HG03175 (cell line): ENCODE measurements at regions not wholly inside any gene's neighbourhood (a gene's known extent, or its start where the extent isn't known, plus 50 kb on each side); places are given as distances from the start of the nearest gene placed in this dataset.

Experiments used
- ATAC-seq: cut with Tn5 transposase; IDR thresholded peaks from one replicate; pipeline ENCODE4 v1.9.1; 2021; ENCODE audit warnings: mild to moderate bottlenecking, moderate library complexity; ENCODE audit not compliant: unreplicated experiment

- ATAC-seq, result no peak
Measured at GRCh38 chr20:12264711-12265110, 347.0 kb downstream of the BTBD3 start.

GRCh38 chr20:12265662-12266061, 348.0 kb downstream of the BTBD3 start:
- no peak for ATAC-seq

- ATAC-seq, result no peak
Measured at GRCh38 chr20:12269579-12269978, 351.9 kb downstream of the BTBD3 start.

GRCh38 chr20:12270863-12271262, 353.2 kb downstream of the BTBD3 start:
- ATAC-seq, result no peak

GRCh38 chr20:12276011-12276673, 358.4 kb downstream of the BTBD3 start:
- no peak for ATAC-seq

DNA sequence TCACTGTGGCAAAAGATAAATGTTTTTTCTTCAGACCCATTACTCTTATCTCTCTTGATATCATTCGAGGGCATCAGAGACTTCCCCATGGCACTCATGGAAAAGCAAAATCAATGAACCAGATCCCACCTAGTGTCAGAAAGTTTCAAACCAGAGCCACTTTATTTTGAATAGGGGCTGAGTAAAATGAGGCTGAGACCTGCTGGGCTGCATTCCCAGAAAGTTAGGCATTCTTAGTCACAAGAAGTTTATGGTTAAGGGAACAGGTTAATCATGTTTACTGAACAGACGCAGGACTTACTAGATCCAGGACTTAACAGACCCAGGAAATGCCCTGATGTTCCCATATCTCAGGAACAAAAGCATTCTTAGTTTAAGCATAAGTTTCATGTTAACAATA, 369.9 kb downstream of the BTBD3 start:
- no peak for ATAC-seq

DNA sequence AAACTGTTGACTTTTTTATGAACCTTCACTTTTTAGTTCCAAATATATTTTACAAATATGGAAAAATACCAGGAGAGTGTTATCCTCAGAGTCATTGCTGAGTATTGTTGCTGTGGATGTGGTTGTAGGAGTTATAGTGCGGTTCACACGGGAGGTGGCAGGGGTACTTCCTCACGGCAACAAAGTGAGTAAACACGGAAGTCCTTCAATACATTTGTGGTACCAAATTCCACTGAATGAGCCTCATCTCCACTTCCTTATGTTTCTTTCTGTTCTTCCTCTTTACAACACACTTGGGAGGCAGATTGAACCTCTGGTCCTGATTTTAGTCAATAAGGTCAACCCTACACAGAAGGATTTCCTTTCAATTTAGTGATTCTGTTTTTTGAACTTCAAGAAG, 371.8 kb downstream of the BTBD3 start:
- ATAC-seq, result no peak

DNA sequence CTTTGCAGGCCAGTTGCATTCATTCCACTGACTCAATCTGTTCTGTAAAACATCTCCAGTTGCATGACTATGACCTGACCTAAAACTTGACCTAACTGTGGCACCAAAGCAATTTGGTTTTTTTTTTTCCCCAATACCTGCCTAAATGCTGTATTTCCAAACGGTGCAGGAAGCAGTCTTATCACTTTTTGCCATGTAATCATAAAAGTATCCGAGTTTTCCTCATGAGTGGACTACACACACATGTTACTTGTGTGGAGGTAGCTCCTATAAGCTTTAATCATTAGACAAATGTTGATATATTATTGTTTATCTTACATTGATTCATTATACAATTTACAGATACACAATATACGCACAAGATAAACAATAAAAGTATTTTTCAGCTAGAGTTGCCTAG, 373.7 kb downstream of the BTBD3 start:
- no peak for ATAC-seq

DNA sequence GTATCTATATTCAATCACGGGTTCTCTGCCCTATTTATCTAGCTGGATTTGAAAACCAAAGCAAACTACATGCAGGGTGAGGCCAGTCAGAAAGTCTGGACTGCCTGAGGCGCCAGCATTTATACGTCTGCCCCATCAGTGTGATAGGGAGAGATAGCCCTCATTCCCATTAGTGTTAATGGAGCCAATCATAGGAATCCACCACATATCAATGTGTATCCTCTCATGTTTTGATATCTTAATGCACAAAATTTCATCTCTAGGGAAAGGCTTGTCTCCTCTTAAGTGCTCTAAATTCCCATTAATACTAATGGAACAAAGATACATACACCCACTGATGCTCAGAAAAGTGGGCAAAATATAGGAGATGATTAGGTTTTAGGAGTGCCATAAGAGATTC, 376.2 kb downstream of the BTBD3 start:
- ATAC-seq, result no peak

- ATAC-seq, result no peak
Measured at GRCh38 chr20:12294678-12295077, 377.0 kb downstream of the BTBD3 start.

DNA sequence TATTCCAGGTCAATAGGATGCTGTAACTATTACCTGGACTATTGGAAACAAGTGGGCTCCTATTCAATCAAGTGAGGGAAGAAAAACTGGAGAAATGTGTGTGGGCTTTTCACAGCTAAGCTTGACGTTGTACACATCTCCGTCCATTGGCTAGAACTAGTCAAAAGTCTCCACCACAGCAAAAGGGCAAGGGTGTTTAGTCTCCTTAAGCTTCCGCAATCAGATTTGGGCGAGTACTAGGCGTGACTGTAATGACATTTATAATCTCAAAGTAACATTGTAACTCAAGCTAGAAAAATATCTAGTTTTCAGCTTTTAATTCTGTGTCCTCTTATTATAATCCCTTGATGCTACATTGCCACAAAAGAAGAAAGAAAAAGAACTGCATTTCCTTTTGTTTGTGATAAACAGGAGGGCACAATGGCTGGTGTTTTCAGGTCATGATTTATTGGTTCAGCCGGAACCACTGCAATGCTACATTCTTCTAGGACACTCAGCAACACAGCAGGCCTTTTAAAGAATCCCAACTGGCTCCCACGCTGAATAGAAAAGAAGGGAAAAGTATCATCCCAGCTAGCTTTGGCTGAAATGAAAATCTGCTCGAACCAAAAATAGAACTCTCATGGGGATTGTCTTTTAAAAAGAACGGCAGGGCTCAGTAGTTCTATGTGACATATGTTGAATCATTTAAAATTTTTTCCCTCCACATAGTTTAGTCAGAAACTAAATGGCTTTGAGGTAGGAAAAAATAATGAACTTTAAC, 387.7 kb downstream of the BTBD3 start:
- no peak for ATAC-seq

GRCh38 chr20:12306107-12306506, 388.4 kb downstream of the BTBD3 start:
- no peak for ATAC-seq

DNA sequence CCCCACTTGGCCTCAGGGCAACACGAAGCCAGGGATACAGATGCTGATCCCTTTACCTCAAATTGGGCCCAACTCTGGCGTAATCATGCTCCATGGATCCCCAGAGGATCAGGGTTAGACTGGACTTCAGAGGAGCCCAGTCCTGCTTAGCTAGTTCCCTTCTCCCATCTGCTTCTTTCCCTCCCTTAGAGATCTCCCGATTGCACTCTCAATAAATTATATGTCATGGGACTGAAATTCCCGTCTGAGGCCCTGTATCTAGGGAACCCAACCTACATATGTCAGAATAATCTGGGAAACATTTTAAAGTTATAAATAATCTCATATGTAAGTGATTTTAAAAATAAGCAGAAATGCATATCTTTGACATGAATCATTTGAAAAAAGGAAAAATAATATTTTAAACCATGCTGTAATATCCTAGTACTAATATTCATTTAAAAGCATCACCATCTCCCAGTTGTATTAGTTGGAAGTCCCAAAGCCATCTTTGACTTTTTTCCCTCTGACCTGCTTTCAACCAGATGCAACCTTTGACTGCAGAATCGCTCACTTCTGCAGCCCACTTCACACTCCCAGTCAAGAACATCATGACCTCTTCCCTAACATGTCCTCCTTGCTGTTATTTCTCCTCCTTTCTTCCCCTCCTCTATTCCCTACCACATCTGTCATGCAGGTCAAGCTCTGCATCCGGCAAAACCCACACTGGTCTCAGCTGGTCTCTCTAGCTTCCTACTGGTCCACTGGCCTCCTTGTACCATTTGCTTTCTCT, 393.6 kb downstream of the BTBD3 start:
- no peak for ATAC-seq

DNA sequence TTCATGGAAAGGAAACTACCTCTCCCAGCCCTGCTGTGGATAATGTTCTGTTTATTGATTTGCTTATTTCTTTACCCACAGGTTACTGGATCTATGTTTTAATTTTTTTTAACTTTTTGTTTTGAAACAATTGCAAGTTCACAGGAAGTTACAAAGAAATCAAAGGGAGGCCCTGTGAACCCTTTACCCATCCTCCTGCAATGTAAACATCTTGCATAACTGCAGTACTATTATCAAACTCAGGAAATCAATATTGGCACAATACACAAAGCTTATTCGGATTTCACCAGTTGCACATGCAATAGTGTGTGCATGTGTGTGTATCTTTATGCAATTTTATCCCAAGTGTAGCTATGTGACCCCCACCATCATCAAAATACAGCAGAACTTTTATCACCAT, 398.0 kb downstream of the BTBD3 start:
- ATAC-seq, result no peak

- ATAC-seq, result no peak
Measured at GRCh38 chr20:12316794-12317193, 399.1 kb downstream of the BTBD3 start.

- ATAC-seq, result no peak
Measured at GRCh38 chr20:12317433-12317832, 399.7 kb downstream of the BTBD3 start.

GRCh38 chr20:12318043-12318442, 400.4 kb downstream of the BTBD3 start:
- no peak for ATAC-seq

- no peak for ATAC-seq
Measured at GRCh38 chr20:12321736-12322135, 404.0 kb downstream of the BTBD3 start.

- no peak for ATAC-seq
Measured at GRCh38 chr20:12327205-12327604, 409.5 kb downstream of the BTBD3 start.

DNA sequence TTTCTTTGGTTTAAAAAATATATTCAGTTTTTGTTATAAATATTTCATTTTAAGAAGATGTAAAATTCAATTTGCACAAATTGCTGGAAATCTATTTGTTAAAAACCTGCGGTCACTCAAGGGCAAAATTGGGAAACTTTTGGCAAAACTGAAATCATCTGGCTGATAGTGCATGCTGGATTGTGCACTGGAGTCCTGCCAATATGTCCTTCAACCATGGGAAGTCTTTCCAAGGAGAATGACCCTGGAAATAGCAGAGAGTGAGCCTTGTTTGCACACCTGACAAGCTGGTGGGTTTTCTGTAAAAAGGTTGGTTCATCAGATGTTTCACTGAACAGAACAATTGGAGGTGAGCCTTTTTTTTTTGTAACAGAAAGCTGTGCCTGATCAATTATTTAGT, 413.5 kb downstream of the BTBD3 start:
- ATAC-seq, result no peak

DNA sequence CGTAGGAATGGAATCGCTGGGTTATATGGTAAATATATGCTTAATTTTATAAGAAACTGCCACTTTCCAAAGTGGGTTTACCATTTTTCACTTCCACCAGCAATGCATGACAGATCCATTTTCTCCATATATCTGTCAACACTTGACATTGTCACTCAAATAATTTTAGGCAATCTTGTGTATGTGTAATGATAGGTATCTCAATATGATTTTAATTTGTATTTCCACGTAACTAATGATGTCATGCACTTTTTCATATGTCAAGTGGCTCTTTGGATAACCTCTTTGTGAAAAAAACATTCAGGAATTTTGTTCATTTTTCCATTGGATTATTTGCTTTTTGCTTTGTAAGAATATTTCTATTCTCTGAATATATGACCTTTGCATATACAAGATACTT, 419.9 kb downstream of the BTBD3 start:
- no peak for ATAC-seq

GRCh38 chr20:12345978-12346377, 428.3 kb downstream of the BTBD3 start:
- no peak for ATAC-seq
